ENCODE measurements at regions not wholly inside any gene's neighbourhood (a gene's known extent, or its start where the extent isn't known, plus 50 kb on each side); places are given as distances from the start of the nearest gene placed in this dataset.
"Not testable (repeated sequence)": the region's sequence is repeated elsewhere in the genome, so short reads cannot be mapped to it uniquely, and the experiment has no call there.

DNA sequence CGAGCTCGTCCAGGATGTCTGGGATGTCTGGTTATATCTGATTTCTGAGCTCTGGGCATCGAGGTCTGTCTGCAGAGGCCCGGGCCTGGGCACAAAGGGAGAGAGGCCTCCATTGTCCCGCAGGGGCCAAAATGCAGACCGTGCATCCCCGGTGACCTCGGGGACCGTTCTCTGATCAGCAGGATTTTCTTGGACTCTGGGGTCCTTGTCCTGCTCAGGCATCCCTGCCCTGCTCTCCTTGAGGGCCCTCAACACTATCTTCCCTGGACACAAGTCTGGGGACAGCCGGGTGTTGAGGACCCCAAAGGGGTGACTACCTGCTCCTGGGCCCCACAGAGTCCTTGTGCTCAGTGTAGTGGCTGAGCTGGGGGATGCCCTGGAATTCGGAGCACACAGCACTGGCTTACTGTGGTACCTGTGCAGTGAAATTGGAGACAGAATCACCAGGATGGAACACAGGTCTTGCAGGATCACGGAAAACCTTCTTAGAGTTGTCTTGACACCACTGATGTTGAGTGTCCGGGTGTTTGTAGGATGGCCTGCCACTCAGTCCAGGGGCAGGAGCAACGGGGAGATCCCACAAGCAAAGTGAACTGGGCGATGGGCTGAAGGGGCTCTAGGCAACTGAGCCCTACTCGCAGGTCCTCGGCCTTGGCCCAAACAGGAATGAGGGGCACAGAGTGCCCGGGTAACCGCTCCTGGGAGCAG is 1369.2 kb downstream of the CDH12 start:
- DNase-seq, result not testable (repeated sequence)

DNA sequence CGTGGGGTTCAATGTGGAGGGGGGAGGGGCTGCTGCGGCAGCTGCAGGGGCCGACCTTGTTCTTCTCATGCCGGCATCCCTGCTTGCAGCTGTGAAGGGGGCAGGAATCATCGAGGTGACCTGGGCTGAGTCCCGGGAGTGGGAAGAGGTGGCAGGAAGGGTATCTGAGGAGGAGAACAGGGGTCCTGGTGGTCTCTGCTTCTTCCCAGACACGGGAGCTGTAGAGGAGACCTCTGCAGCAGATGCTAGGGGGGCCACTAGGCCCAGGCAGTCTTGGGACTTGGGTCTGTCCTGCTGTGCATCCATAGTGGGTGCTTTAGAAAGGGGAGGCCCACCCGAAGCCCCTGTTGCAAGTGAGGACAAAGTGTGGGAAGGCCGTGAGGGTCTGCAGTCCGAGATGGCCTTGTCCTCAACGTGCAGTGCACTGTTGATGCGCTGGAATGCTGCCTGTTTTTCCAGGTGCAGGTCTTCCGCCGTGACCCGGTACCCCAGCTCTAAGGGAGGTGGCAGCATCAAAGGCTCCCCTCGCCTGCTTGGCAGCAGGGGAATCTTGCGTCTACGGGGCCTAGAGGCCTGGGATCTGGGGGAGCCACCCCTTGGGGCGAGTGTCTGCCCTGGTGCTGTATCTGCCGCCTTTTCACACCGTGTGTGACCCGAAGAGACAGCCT is 1370.0 kb downstream of the CDH12 start:
- not testable (repeated sequence) for DNase-seq

DNA sequence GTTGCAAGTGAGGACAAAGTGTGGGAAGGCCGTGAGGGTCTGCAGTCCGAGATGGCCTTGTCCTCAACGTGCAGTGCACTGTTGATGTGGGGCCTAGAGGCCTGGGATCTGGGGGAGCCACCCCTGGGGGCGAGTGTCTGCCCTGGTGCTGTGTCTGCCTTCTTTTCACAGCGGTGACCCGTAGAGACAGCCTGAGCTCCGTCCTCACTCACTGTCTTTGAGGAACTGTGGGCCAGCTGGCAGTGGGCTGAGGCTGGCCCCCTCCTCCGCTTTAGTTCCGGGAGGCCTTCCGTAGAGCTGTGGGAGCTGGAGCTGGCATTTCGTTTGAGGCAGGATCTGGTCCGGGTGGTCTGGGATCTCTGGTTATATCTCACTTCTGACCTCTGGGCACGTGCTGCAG is 1370.6 kb downstream of the CDH12 start:
- not testable (repeated sequence) for DNase-seq

DNA sequence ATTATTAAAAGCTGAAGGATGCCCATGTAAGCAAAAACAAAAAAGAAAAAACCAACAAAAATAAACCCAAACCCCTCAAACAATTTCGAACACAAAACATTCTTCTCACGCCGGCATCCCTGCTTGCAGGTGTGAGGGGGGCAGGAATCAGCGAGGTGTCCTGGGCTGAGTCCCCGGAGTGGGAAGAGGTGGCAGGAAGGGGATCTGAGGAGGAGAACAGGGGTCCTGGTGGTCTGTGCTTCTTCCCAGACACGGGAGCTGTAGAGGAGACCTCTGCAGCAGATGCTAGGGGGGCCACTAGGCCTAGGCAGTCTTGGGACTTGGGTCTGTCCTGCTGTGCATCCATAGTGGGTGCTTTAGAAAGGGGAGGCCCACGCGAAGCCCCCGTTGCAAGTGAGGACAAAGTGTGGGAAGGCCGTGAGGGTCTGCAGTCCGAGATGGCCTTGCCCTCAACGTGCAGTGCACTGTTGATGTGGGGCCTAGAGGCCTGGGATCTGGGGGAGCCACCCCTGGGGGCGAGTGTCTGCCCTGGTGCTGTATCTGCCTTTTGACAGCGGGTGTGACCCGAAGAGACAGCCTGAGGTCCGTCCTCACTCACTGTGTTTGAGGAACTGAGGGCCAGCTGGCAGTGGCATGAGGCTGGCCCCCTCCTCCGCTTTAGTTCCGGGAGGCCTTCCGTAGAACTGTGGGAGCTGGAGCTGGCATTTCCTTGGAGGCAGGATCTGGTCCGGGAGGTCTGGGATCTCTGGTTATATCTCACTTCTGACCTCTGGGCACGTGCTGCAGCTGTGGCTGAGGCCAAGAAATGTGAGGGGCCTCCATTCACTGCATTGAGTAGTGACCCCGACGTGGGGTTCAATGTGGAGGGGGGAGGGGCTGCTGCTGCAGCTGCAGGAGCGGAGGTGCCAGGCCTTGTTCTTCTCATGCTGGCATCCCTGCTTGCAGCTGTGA is 1371.5 kb downstream of the CDH12 start:
- not testable (repeated sequence) for DNase-seq

DNA sequence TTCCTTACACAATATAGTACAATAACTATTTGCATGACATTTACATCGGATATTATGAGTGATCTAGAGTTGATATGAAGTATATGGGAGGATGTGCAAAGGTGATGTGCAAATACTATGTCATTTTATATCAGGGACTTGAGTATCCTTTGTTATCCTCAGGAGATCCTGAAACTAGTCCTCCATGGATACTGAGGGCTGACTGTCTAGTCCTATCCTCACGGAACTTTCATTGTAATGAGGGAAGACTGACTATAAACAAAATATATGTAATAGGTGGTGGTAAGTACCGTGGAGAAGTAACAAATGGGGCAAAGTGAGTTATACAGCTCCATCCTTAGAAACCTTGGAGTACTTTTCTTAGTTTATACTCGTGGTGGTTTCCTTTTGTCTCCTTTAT is 1373.1 kb downstream of the CDH12 start:
- DNase-seq, result not testable (repeated sequence)

- not testable (repeated sequence) for DNase-seq
These were observed 1379.2 kb downstream of the CDH12 start for GRCh38 chr5:21473981-21474380.

GRCh38 chr5:21473436-21473835 is 1379.7 kb downstream of the CDH12 start:
- DNase-seq, result not testable (repeated sequence)

- not testable (repeated sequence) for DNase-seq
These were observed 1381.5 kb downstream of the CDH12 start for GRCh38 chr5:21471691-21472090.

DNA sequence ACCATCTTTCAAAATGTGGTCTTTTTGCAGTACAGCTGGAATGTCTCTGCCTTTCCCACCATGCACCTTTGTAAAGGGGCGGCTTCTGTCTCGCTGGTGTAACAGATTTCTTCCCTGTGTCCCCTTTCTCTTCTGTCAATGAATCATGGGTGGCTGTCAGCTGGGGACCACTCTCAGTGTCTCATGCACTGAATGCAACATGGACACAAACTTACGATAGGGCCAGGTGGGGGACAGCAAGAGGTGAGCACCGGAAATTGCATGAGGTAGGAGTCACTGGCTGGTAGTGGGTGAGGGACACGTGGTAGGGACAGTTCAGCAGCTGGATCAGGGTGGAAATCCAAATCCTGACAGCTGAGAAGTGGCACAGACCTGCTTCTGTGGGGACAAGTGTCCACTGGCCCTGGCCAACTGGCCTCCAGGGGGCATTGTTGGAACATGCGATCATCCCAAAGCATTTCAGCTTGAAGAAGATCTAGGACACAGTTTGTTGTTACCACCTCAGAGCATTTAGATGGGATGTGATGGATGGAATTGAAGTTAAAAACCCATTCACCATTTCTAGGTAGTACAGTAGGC is 1383.5 kb downstream of the CDH12 start:
- DNase-seq, result peak in 47 of 58 donors; percentile 1 to 78 (median 34)

DNA sequence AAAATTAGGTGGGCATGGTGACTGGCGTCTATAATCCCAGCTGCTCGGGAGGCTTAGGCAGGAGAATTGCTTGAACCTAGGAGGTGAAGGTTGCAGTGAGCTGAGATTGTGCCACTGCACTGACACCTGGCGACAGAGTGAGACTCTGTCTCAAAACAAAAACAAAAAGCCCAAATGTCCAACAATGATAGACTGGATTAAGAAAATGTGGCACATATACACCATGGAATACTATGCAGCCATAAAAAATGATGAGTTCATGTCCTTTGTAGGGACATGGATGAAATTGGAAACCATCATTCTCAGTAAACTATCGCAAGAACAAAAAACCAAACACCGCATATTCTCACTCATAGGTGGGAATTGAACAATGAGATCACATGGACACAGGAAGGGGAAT is 1385.6 kb downstream of the CDH12 start:
- DNase-seq, result not testable (repeated sequence)

DNA sequence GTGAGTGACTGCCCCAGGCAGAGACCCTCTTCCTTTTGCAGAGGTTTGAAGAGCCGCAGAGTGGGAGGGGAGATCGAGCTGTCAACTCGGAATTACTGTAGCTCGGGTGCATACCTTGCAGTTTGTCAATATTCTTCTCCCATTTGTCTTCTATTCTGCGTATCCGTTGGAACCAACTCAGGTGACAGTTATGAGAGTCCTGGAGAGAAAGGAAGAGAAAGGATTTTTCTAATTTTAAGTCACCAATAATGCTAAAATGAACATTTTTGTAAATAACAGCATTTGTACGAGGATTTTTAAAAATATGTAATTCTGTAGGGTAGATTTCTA is 1393.4 kb downstream of the CDH12 start:
- DNase-seq, result not testable (repeated sequence)

DNA sequence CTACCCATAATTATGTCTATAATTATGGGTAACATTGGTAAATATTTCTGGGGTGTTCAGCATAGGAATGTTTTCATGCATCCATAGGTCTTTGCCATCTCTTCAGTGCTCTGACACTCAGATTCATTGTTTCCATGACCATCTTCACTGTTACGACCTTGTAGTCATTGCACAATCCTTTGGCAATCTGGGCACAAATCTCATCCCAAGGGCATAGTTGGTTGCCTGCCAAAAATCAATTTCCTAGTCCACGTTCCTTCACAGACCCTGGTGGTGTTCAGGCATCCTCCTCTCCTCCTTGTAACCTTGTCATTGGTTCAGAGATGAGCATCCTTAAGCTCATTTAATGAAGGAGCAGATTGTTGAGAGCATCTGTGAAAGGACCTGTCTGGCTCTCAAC is 1400.7 kb downstream of the CDH12 start:
- no peak for DNase-seq

- DNase-seq, result no peak
These were observed 1420.5 kb downstream of the CDH12 start for GRCh38 chr5:21432646-21433045.

DNA sequence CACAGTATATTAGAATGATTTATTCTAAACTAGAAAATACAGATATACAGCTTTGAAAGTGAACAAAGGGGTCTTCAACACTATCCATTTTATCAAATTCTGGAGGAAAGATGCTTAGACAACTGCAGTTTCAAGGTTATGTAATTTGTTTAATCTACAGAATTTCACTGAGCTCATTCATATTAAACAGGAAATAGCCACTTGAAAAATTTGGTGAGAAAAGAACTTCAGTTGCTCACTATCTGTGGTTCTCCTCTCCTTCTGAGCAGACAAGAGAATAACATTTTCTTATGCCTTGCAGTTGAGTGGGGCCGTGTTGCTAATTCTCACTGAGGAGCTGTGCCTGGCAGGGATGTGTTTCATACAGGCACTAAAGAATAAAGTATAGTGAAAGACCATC is 1428.2 kb downstream of the CDH12 start:
- DNase-seq, result no peak

GRCh38 chr5:21419383-21419782 is 1431.4 kb upstream of the CDH18 start:
- DNase-seq, result no peak

DNA sequence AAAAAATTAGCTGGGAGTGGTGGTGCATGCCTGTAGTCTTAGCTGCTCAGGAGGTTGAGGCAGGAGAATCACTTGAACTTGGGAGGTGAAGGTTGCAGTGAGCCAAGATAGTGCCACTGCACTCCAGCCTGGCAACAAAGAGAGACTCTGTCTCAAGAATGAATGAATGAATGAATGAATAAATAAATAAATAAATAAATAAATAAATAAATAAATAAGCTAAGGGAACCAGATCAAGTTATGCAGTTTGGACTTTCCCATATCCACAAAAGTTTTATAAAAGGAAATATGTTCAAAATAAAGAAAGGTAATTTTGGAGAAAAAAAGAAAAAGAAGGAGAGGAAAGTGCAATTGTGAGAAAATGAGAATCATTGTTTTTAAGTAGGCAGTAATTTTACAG is 1414.1 kb upstream of the CDH18 start:
- DNase-seq, result not testable (repeated sequence)

GRCh38 chr5:21398511-21398910 is 1410.5 kb upstream of the CDH18 start:
- DNase-seq, result no peak

DNA sequence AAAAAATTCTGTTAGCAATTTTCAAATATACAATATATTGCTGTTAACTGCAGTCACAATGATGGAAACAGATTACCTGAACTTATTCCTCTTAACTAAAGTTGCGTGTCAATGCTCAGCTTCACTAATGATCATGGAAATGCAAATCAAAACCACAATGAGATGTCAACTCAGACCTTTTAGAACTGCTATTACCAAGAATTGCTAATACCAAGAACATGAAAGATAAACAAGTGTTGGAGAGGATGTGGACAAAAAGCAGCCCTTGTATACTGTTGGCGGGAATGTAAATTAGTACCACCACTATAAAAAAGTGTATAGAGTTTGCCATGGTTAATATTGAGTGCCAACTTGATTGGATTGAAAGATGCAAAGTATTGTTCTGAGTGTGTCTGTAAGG is 1409.7 kb upstream of the CDH18 start:
- DNase-seq, result no peak

DNA sequence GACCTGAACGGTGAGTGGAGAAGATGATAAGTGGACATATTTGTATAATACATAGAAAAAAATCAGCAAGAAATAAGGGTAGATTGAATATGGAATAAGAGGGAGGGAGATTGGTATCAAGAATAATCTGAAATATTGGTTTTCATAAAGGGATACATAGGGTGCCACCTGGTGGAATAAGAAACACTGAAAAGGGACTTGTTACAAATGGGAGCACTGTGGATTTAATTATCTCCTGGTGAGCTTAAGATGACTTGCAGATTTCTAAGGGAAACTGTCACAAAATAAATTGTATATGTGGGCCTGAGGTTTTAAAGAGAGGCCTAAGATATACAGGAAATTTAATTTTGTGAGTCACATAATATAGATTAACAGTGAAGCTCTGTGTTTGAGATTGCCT is 1403.5 kb upstream of the CDH18 start:
- DNase-seq, result no peak

- DNase-seq, result not testable (repeated sequence)
These were observed 1372.8 kb upstream of the CDH18 start for GRCh38 chr5:21360754-21361153.

DNA sequence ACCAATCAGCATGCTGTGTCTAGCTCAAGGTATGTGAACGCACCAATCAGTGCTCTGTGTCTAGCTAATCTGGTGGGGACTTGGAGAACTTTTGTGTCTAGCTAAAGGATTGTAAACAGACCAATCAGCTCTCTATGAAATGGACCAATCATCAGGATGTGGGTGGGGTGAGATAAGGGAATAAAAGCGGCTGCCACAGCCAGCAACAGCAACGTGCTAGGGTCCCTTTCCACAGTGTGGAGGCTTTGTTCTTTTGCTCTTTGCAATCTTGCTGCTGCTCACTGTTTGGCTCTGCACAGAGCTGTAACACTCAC is 1353.9 kb upstream of the CDH18 start:
- DNase-seq, result peak in 1 of 58 donors; percentile 12

Measured in anterior cingulate cortex (tissue), 58 donors.